Mucosa of rectum (tissue), 2 donors: ENCODE measurements at regions not wholly inside any gene's neighbourhood (a gene's known extent, or its start where the extent isn't known, plus 50 kb on each side); places are given as distances from the start of the nearest gene placed in this dataset.

Experiments used
- H3K27ac ChIP-seq, 2 donors: one replicate each; pipeline ENCODE4 v1.7.0; 2013; ENCODE audit warnings: inconsistent platforms in 2 of 2, low read depth in 2 of 2, low read length in 2 of 2
- H3K27me3 ChIP-seq, 2 donors: one replicate each; pipeline ENCODE4 v1.7.0; 2013; ENCODE audit warnings: low read length in 2 of 2; ENCODE audit not compliant: control insufficient read depth in 2 of 2, insufficient read depth in 2 of 2
- H3K36me3 ChIP-seq, 2 donors: one replicate each; pipeline ENCODE4 v1.7.0; 2013; ENCODE audit warnings: low read length in 2 of 2; ENCODE audit not compliant: control insufficient read depth in 2 of 2, insufficient read depth in 2 of 2
- H3K4me1 ChIP-seq, 2 donors: one replicate each; pipeline ENCODE4 v1.7.0; 2013; ENCODE audit warnings: low read length in 2 of 2, mild to moderate bottlenecking in 1 of 2; ENCODE audit not compliant: control insufficient read depth in 2 of 2, insufficient read depth in 2 of 2
- H3K4me3 ChIP-seq, 2 donors: one replicate each; pipeline ENCODE4 v1.7.0; 2013; ENCODE audit warnings: low read length in 2 of 2
- H3K9ac ChIP-seq, 2 donors: one replicate each; pipeline ENCODE4 v1.7.0; 2013; ENCODE audit warnings: low read length in 2 of 2, low read depth in 1 of 2, mild to moderate bottlenecking in 1 of 2
- H3K9me3 ChIP-seq, 2 donors: one replicate each; pipeline ENCODE4 v1.7.0; 2013; ENCODE audit warnings: low read length in 2 of 2; ENCODE audit not compliant: control insufficient read depth in 2 of 2
- donor health status: healthy.
- donor health status: Normal muscosa, but diverticular disease.

- Histone ChIP-seq H3K27me3 (no peaks in the 10 kb centered on the region), H3K4me1 (no peaks in the 10 kb centered on the region), H3K27ac (no peak overlapping the region), H3K4me3 (no peak overlapping the region), H3K9ac (no peak overlapping the region), H3K36me3 (no peaks in the 10 kb centered on the region), H3K9me3 (no peaks in the 10 kb centered on the region)
These were observed 151.7 kb upstream of the POU3F3 start for GRCh38 chr2:104702031-104702850.

GRCh38 chr2:104703669-104704068 is 150.2 kb upstream of the POU3F3 start:
- Histone ChIP-seq H3K27ac (no peak overlapping the region), H3K4me1 (no peaks in the 10 kb centered on the region), H3K9ac (no peak overlapping the region), H3K36me3 (no peaks in the 10 kb centered on the region), H3K27me3 (no peaks in the 10 kb centered on the region), H3K9me3 (no peaks in the 10 kb centered on the region), H3K4me3 (no peak overlapping the region)

- H3K4me1 ChIP-seq = no peaks in the 10 kb centered on the region
- H3K9ac ChIP-seq = no peak overlapping the region
- no peak overlapping the region for H3K27ac ChIP-seq
- H3K9me3 ChIP-seq = no peaks in the 10 kb centered on the region
- no peaks in the 10 kb centered on the region for H3K36me3 ChIP-seq
- H3K27me3 ChIP-seq = no peaks in the 10 kb centered on the region
- H3K4me3 ChIP-seq = no peak overlapping the region
These were observed 149.2 kb upstream of the POU3F3 start for GRCh38 chr2:104704496-104705245.

- Histone ChIP-seq H3K9ac (no peak overlapping the region), H3K4me1 (no peaks in the 10 kb centered on the region), H3K4me3 (no peak overlapping the region), H3K27ac (no peak overlapping the region), H3K36me3 (no peaks in the 10 kb centered on the region), H3K9me3 (no peaks in the 10 kb centered on the region), H3K27me3 (no peaks in the 10 kb centered on the region)
These were observed 146.9 kb upstream of the POU3F3 start for GRCh38 chr2:104707056-104707455.

GRCh38 chr2:104708967-104709366 is 144.9 kb upstream of the POU3F3 start:
- Histone ChIP-seq H3K4me1 (no peaks in the 10 kb centered on the region), H3K27ac (no peak overlapping the region), H3K4me3 (no peak overlapping the region), H3K9ac (no peak overlapping the region), H3K9me3 (no peaks in the 10 kb centered on the region), H3K36me3 (no peaks in the 10 kb centered on the region), H3K27me3 (no peaks in the 10 kb centered on the region)

- no peaks in the 10 kb centered on the region for H3K4me1 ChIP-seq
These were observed 137.9 kb upstream of the POU3F3 start for GRCh38 chr2:104716061-104716460.

GRCh38 chr2:104733226-104733943 is 120.5 kb upstream of the POU3F3 start:
- Histone ChIP-seq H3K4me1 (no peaks in the 10 kb centered on the region), H3K9me3 (no peaks in the 10 kb centered on the region), H3K4me3 (no peak overlapping the region)

More at GRCh38 chr2:104716061-104716460, 137.9 kb upstream of the POU3F3 start:
- Histone ChIP-seq H3K9me3 (no peaks in the 10 kb centered on the region), H3K27ac (no peak overlapping the region), H3K36me3 (no peaks in the 10 kb centered on the region), H3K9ac (no peak overlapping the region), H3K4me3 (no peak overlapping the region), H3K27me3 (no peaks in the 10 kb centered on the region)

GRCh38 chr2:104734937-104735586 is 118.9 kb upstream of the POU3F3 start:
- Histone ChIP-seq H3K9ac (no peak overlapping the region), H3K36me3 (no peaks in the 10 kb centered on the region), H3K4me3 (no peak overlapping the region), H3K27me3 (no peaks in the 10 kb centered on the region), H3K4me1 (no peaks in the 10 kb centered on the region), H3K27ac (no peak overlapping the region), H3K9me3 (no peaks in the 10 kb centered on the region)

More at GRCh38 chr2:104733226-104733943, 120.5 kb upstream of the POU3F3 start:
- Histone ChIP-seq H3K27ac (no peak overlapping the region), H3K36me3 (no peaks in the 10 kb centered on the region), H3K9ac (no peak overlapping the region), H3K27me3 (no peaks in the 10 kb centered on the region)

- Histone ChIP-seq H3K9me3 (no peaks in the 10 kb centered on the region), H3K36me3 (no peaks in the 10 kb centered on the region), H3K27me3 (no peaks in the 10 kb centered on the region), H3K9ac (no peak overlapping the region), H3K27ac (no peak overlapping the region), H3K4me3 (no peak overlapping the region), H3K4me1 (no peaks in the 10 kb centered on the region)
These were observed 117.9 kb upstream of the POU3F3 start for GRCh38 chr2:104736026-104736425.
